ENCODE measurements at regions not wholly inside any gene's neighbourhood (a gene's known extent, or its start where the extent isn't known, plus 50 kb on each side); places are given as distances from the start of the nearest gene placed in this dataset.

- intact Hi-C loops (cut with micrococcal nuclease), result no loop called here
Observed at GRCh38 chr3:189404024-189404423, 227.2 kb upstream of the TP63 start.

More at GRCh38 chr3:189404024-189404423, 227.2 kb upstream of the TP63 start:
- Histone ChIP-seq H2BK5ac (ENCODE audit: low read depth, low read length, poor library complexity, severe bottlenecking) (no peak overlapping the region), H4K91ac (ENCODE audit: insufficient read depth, low read depth, low read length) (no peak overlapping the region), H3K18ac (ENCODE audit: low read depth, low read length) (no peak overlapping the region), H3K9ac (ENCODE audit: low read depth, low read length) (no peak overlapping the region), H3K36me3 (ENCODE audit: control insufficient read depth, insufficient read depth, low read length) (no peaks in the 10 kb centered on the region), H2BK20ac (ENCODE audit: low read depth, low read length) (no peak overlapping the region), H3K9me1 (ENCODE audit: insufficient read depth, low read length) (no peaks in the 10 kb centered on the region), H3K9me3 (ENCODE audit: control insufficient read depth, insufficient read depth, low read length) (no peaks in the 10 kb centered on the region), H3K4ac (ENCODE audit: low read depth, low read length) (no peak overlapping the region), H2AK9ac (replicated peaks; ENCODE audit: low read depth, low read length, poor library complexity) (no peak overlapping the region), H3K14ac (replicated peaks; ENCODE audit: low read depth, low read length) (no peak overlapping the region), H3K4me1 (ENCODE audit: control insufficient read depth, insufficient read depth, low read length) (no peaks in the 10 kb centered on the region), H2BK120ac (ENCODE audit: low read depth, low read length) (no peak overlapping the region), H3K4me3 (ENCODE audit: insufficient read depth, low read depth, low read length) (no peak overlapping the region), H3K27ac (ENCODE audit: insufficient read depth, low read length) (no peak overlapping the region), H2BK15ac (ENCODE audit: low read depth, low read length) (no peak overlapping the region), H4K8ac (ENCODE audit: low read depth in 2 of 2, low read length in 2 of 2) (no peak overlapping the region), H3K23ac (ENCODE audit: low read depth, low read length) (no peak overlapping the region), H3K79me1 (ENCODE audit: low read depth in 1 of 2, low read length in 2 of 2) (no peaks in the 10 kb centered on the region), H4K20me1 (ENCODE audit: insufficient read depth, low read length) (no peaks in the 10 kb centered on the region), H4K5ac (ENCODE audit: low read depth, low read length) (no peak overlapping the region), H2AK5ac (ENCODE audit: low read depth, low read length) (no peak overlapping the region), H3K27me3 (ENCODE audit: control insufficient read depth, insufficient read depth, low read length) (no peaks in the 10 kb centered on the region), H3K56ac (ENCODE audit: extremely low read depth, insufficient read depth, low read length) (no peak overlapping the region), H3K4me2 (ENCODE audit: low read depth, low read length) (no peak overlapping the region), H2AFZ (replicated peaks; ENCODE audit: low read length, poor library complexity) (no peak overlapping the region)
- ATAC-seq (ENCODE audit: low read depth) (no peak), DNase-seq (no peak)
- TF ChIP-seq RAD21 (IDR thresholded peaks at IDR 0.05; ENCODE audit: low read length) (no peak), RCOR1 (IDR thresholded peaks at IDR 0.05; ENCODE audit: insufficient replicate concordance, low read length) (no peak), BHLHE40 (IDR thresholded peaks at IDR 0.05; ENCODE audit: low read depth, low read length) (no peak), SMC3 (IDR thresholded peaks at IDR 0.05; ENCODE audit: low read depth, low read length) (no peak), NFE2L2 (IDR thresholded peaks at IDR 0.05; ENCODE audit: low read depth, low read length) (no peak), POLR2A (IDR thresholded peaks at IDR 0.05; ENCODE audit: low read depth, low read length) (no peak), MAZ (IDR thresholded peaks at IDR 0.05; ENCODE audit: borderline replicate concordance, low read depth, low read length) (no peak), CEBPB (IDR thresholded peaks at IDR 0.05; ENCODE audit: low read depth, low read length) (no peak), USF2 (IDR thresholded peaks at IDR 0.05; ENCODE audit: low read depth, low read length) (no peak), CHD1 (IDR thresholded peaks at IDR 0.05; ENCODE audit: low read depth, low read length) (no peak), FOS (IDR thresholded peaks at IDR 0.05; ENCODE audit: low read depth, low read length) (no peak), RFX5 (IDR thresholded peaks at IDR 0.05; ENCODE audit: low read depth, low read length) (no peak), MAFK (IDR thresholded peaks at IDR 0.05; ENCODE audit: low read depth, low read length) (no peak)
- BruUV-seq (replicated peaks), result no TSS peak
- ChIA-PET CTCF (no interaction called here), POLR2A (ENCODE audit: unreplicated experiment) (no interaction called here)
- in situ Hi-C loops (cut with MboI; ENCODE audit: low sequenced_read_pairs), result no loop called here
- dilution Hi-C loops (cut with HindIII; ENCODE audit: low sequenced_read_pairs, unreplicated experiment), result no loop called here
